GM12865 (cell line): ENCODE measurements at regions not wholly inside any gene's neighbourhood (a gene's known extent, or its start where the extent isn't known, plus 50 kb on each side); places are given as distances from the start of the nearest gene placed in this dataset.

Source experiments
- DNase-seq: peaks from one replicate; pipeline ENCODE4 v3.0.0; 2010; ENCODE audit warnings: low read depth
- H3K4me3 ChIP-seq: 2 replicates; pipeline ENCODE4 v1.5.1; 2011; ENCODE audit warnings: mild to moderate bottlenecking, low read depth, low read length, control low read depth
- TF ChIP-seq, protein P1 (sequence below): IDR thresholded peaks from 2 replicates; pipeline ENCODE4 v1.5.1; 2011; ENCODE audit warnings: low read length, control low read depth, low read depth, inconsistent platforms; ENCODE audit not compliant: insufficient read depth; ENCODE audit errors: missing control alignments

DNA sequence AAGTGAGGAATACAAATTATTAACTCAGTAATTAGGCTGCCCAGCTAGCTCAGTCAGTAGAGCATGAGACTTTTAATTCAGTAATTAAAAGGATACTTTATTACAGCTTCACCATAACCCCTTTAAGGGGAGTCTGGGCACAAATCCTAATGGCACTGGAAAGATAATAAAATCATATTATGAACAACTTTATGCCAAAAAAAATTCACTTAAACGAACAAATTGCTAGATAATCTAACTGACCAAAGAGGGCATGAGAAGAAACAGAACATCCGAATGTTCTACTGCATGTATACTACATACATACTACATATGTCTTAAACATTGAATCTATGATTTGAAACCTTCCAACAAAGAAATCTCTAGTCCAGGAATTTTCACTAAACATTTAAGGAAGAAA lies 159.5 kb downstream of the CYP26B1 start:
- TF ChIP-seq, protein P1, sequence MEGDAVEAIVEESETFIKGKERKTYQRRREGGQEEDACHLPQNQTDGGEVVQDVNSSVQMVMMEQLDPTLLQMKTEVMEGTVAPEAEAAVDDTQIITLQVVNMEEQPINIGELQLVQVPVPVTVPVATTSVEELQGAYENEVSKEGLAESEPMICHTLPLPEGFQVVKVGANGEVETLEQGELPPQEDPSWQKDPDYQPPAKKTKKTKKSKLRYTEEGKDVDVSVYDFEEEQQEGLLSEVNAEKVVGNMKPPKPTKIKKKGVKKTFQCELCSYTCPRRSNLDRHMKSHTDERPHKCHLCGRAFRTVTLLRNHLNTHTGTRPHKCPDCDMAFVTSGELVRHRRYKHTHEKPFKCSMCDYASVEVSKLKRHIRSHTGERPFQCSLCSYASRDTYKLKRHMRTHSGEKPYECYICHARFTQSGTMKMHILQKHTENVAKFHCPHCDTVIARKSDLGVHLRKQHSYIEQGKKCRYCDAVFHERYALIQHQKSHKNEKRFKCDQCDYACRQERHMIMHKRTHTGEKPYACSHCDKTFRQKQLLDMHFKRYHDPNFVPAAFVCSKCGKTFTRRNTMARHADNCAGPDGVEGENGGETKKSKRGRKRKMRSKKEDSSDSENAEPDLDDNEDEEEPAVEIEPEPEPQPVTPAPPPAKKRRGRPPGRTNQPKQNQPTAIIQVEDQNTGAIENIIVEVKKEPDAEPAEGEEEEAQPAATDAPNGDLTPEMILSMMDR: no peak
- H3K4me3 ChIP-seq: no peak overlapping the region
- no peak for DNase-seq

GRCh38 chr2:71976685-71977084 lies 171.0 kb downstream of the CYP26B1 start:
- DNase-seq: no peak
- H3K4me3 ChIP-seq: no peak overlapping the region
- TF ChIP-seq, protein P1: no peak

DNA sequence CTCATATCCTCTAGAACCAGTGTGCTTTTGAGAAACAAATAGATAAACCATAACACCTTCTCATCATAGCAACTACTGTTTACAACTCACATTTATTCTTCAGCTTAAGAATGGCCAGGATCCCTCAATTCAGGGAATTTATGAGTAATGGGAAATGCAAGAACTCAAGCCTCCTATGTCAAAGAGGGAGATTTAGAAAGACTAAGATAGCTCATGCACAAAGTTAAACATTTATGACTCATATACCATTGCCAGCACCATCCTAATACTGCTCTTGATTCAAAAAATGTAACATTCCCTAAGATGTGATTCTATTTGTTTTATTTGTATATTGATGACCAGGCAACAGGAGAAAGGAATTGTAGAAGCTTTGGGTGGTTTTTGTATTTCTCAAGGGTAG lies 172.8 kb downstream of the CYP26B1 start:
- TF ChIP-seq, protein P1: no peak
- DNase-seq: no peak
- no peak overlapping the region for H3K4me3 ChIP-seq

- TF ChIP-seq, protein P1: no peak
- no peak for DNase-seq
- H3K4me3 ChIP-seq: no peak overlapping the region
Observed at GRCh38 chr2:71971493-71971892, 176.2 kb downstream of the CYP26B1 start.

GRCh38 chr2:71965530-71965929 lies 182.1 kb downstream of the CYP26B1 start:
- H3K4me3 ChIP-seq: no peak overlapping the region
- TF ChIP-seq, protein P1: no peak
- DNase-seq: no peak

GRCh38 chr2:71962911-71963694 lies 184.6 kb downstream of the CYP26B1 start:
- H3K4me3 ChIP-seq: no peak overlapping the region
- TF ChIP-seq, protein P1: no peak
- DNase-seq: no peak

- TF ChIP-seq, protein P1: no peak
- no peak for DNase-seq
- H3K4me3 ChIP-seq: no peak overlapping the region
Observed at GRCh38 chr2:71962350-71962749, 185.3 kb downstream of the CYP26B1 start.
